GM21529 (cell line): ENCODE measurements at regions not wholly inside any gene's neighbourhood (a gene's known extent, or its start where the extent isn't known, plus 50 kb on each side); places are given as distances from the start of the nearest gene placed in this dataset.

Experiments
- ATAC-seq: cut with Tn5 transposase; IDR thresholded peaks from one replicate; pipeline ENCODE4 v1.9.1; 2021; ENCODE audit not compliant: unreplicated experiment

GRCh38 chr5:163770625-163771024, 265.2 kb downstream of the MAT2B start:
- ATAC-seq: no peak

GRCh38 chr5:163772241-163772640, 266.8 kb downstream of the MAT2B start:
- no peak for ATAC-seq

- ATAC-seq: no peak
These were observed 267.2 kb downstream of the MAT2B start for GRCh38 chr5:163772644-163773043.

GRCh38 chr5:163773226-163773625, 267.8 kb downstream of the MAT2B start:
- no peak for ATAC-seq

- no peak for ATAC-seq
These were observed 284.5 kb downstream of the MAT2B start for GRCh38 chr5:163789870-163790269.

- no peak for ATAC-seq
These were observed 285.1 kb downstream of the MAT2B start for GRCh38 chr5:163790497-163790896.

- ATAC-seq: no peak
These were observed 289.6 kb downstream of the MAT2B start for GRCh38 chr5:163794993-163795392.

- no peak for ATAC-seq
These were observed 302.4 kb downstream of the MAT2B start for GRCh38 chr5:163807781-163808180.

GRCh38 chr5:163809473-163809872, 304.1 kb downstream of the MAT2B start:
- no peak for ATAC-seq

GRCh38 chr5:163813900-163814299, 308.5 kb downstream of the MAT2B start:
- no peak for ATAC-seq

- no peak for ATAC-seq
These were observed 309.9 kb downstream of the MAT2B start for GRCh38 chr5:163815240-163815791.

- no peak for ATAC-seq
These were observed 315.7 kb downstream of the MAT2B start for GRCh38 chr5:163821142-163821541.

GRCh38 chr5:163822548-163822947, 317.1 kb downstream of the MAT2B start:
- no peak for ATAC-seq

GRCh38 chr5:163825661-163826060, 320.2 kb downstream of the MAT2B start:
- no peak for ATAC-seq

- ATAC-seq: no peak
These were observed 320.8 kb downstream of the MAT2B start for GRCh38 chr5:163826201-163826600.

GRCh38 chr5:163832155-163832554, 326.7 kb downstream of the MAT2B start:
- no peak for ATAC-seq

GRCh38 chr5:163838738-163839137, 333.3 kb downstream of the MAT2B start:
- no peak for ATAC-seq

GRCh38 chr5:163846512-163846911, 341.1 kb downstream of the MAT2B start:
- no peak for ATAC-seq

- no peak for ATAC-seq
These were observed 350.3 kb downstream of the MAT2B start for GRCh38 chr5:163855754-163856153.

GRCh38 chr5:163861670-163862069, 356.3 kb downstream of the MAT2B start:
- ATAC-seq: no peak

- ATAC-seq: no peak
These were observed 361.9 kb downstream of the MAT2B start for GRCh38 chr5:163867324-163867723.

GRCh38 chr5:163867738-163868137, 362.3 kb downstream of the MAT2B start:
- no peak for ATAC-seq

GRCh38 chr5:163869581-163869980, 364.2 kb downstream of the MAT2B start:
- no peak for ATAC-seq

- ATAC-seq: no peak
These were observed 365.0 kb downstream of the MAT2B start for GRCh38 chr5:163870441-163870840.
